ENCODE measurements at regions not wholly inside any gene's neighbourhood (a gene's known extent, or its start where the extent isn't known, plus 50 kb on each side); places are given as distances from the start of the nearest gene placed in this dataset.

- Histone ChIP-seq H2AK5ac (ENCODE audit: insufficient read length, low read length) (no peak overlapping the region), H4K8ac (replicated peaks; ENCODE audit: insufficient read length, low read depth, low read length) (no peak overlapping the region), H3K4me2 (ENCODE audit: insufficient read depth, insufficient read length, low read length) (no peak overlapping the region), H3K14ac (ENCODE audit: insufficient read depth, low read length) (no peak overlapping the region), H4K5ac (ENCODE audit: insufficient read length, low read depth, low read length) (no peak overlapping the region), H2BK20ac (ENCODE audit: low read depth, low read length, poor library complexity, severe bottlenecking) (no peak overlapping the region), H3K18ac (ENCODE audit: insufficient read length, low read depth, low read length) (no peak overlapping the region), H2BK15ac (ENCODE audit: low read depth, low read length) (no peak overlapping the region), H3K27ac (ENCODE audit: insufficient read length, low read depth, low read length) (no peak overlapping the region), H3K79me1 (ENCODE audit: insufficient read depth, low read depth, low read length, poor library complexity, severe bottlenecking) (no peaks in the 10 kb centered on the region), H3K79me2 (ENCODE audit: insufficient read depth, low read length) (no peaks in the 10 kb centered on the region), H3K9me3 (ENCODE audit: control insufficient read depth, low read depth, low read length) (no peaks in the 10 kb centered on the region), H3K23ac (ENCODE audit: insufficient read length, low read depth, low read length) (no peak overlapping the region), H4K91ac (ENCODE audit: insufficient read length, low read depth, low read length) (no peak overlapping the region), H4K20me1 (ENCODE audit: control insufficient read depth, insufficient read depth, insufficient read length) (no peaks in the 10 kb centered on the region), H3K27me3 (ENCODE audit: insufficient read depth, low read length) (no peaks in the 10 kb centered on the region), H3K56ac (ENCODE audit: insufficient read length, low read depth, low read length) (no peak overlapping the region), H2BK5ac (ENCODE audit: insufficient read length, low read length) (no peak overlapping the region), H3K9ac (ENCODE audit: extremely low read depth, insufficient read length, low read length) (no peak overlapping the region), H3K4me1 (ENCODE audit: insufficient read depth, low read length) (no peaks in the 10 kb centered on the region), H3K4ac (ENCODE audit: low read depth, low read length) (no peak overlapping the region), H2BK12ac (ENCODE audit: insufficient read length, low read depth, low read length) (no peak overlapping the region), H2BK120ac (ENCODE audit: low read depth, low read length, poor library complexity, severe bottlenecking) (no peak overlapping the region), H3K23me2 (ENCODE audit: insufficient read length, low read depth, low read length, poor library complexity, severe bottlenecking) (no peaks in the 10 kb centered on the region), H3T11ph (ENCODE audit: low read length) (no peak overlapping the region), H2AFZ (ENCODE audit: low read length) (no peak overlapping the region)
- Mint-ChIP-seq H3K4me3 (no peak overlapping the region), H3K36me3 (ENCODE audit: insufficient read depth in 1 of 3, low read depth in 3 of 3) (no peaks in the 10 kb centered on the region), H3K9me3 (no peaks in the 10 kb centered on the region), H3K27me3 (ENCODE audit: low read depth) (no peaks in the 10 kb centered on the region), H3K27ac (no peak overlapping the region), H3K4me1 (no peaks in the 10 kb centered on the region)
- no peak for TF ChIP-seq CTCF (conservative IDR thresholded peaks at IDR 0.05)
- no peak for DNase-seq
Observed at GRCh38 chr5:17910318-17910717, 276.1 kb downstream of the TAF11L14 start.

Measured in H9 (cell line).